ENCODE measurements at regions not wholly inside any gene's neighbourhood (a gene's known extent, or its start where the extent isn't known, plus 50 kb on each side); places are given as distances from the start of the nearest gene placed in this dataset.

- TF ChIP-seq YY1 (IDR thresholded peaks at IDR 0.05; ENCODE audit: low read depth) (no peak), EP300 (IDR thresholded peaks at IDR 0.05; ENCODE audit: borderline replicate concordance) (no peak), NFIC (IDR thresholded peaks at IDR 0.05) (no peak), REST (IDR thresholded peaks at IDR 0.05; ENCODE audit: low read depth) (no peak)
These were observed 1250.9 kb downstream of the BRINP3 start for GRCh38 chr1:189226779-189227178.
